Right ventricle myocardium inferior (tissue), 1 donor: ENCODE measurements at regions not wholly inside any gene's neighbourhood (a gene's known extent, or its start where the extent isn't known, plus 50 kb on each side); places are given as distances from the start of the nearest gene placed in this dataset.
"Not testable (repeated sequence)": the region's sequence is repeated elsewhere in the genome, so short reads cannot be mapped to it uniquely, and the experiment has no call there.

Experiments
- ATAC-seq: fragments of 200-7000 bp; cut with Tn5 transposase; one replicate; pipeline ENCODE4 v1.9.1; 2020; ENCODE audit warnings: mild to moderate bottlenecking, moderate library complexity
- DNase-seq: peaks from one replicate; pipeline ENCODE4 v3.0.0; 2021; ENCODE audit errors: missing footprints
- intact Hi-C: fragments of 100-400 bp; cut with DNase I; formaldehyde crosslinking; loops from one replicate; pipeline ENCODE4 v1.11.0; 2022
- donor health status: DM: no; HTN: yes; CAD: no; lungs with severe emphysema.

- no peak for DNase-seq
- ATAC-seq, result no peak
- intact Hi-C loops, result no loop called here
These were observed 602.9 kb upstream of the GHITM start for GRCh38 chr10:83536426-83536825.

GRCh38 chr10:83538047-83538446 is 601.3 kb upstream of the GHITM start:
- intact Hi-C loops, result no loop called here
- ATAC-seq (no peak), DNase-seq (no peak)

- intact Hi-C loops, result loop anchor here (5.0 kb wide), 1 partner anchor 142 kb away; no protein-coding TSS in a partner anchor
- DNase-seq, result peak; percentile 79
- peak; percentile 95 for ATAC-seq
These were observed 599.6 kb upstream of the GHITM start for GRCh38 chr10:83539528-83540308.

- DNase-seq (no peak), ATAC-seq (no peak)
- intact Hi-C loops, result loop anchor here (5.0 kb wide), 1 partner anchor 144 kb away; no protein-coding TSS in a partner anchor
These were observed 598.3 kb upstream of the GHITM start for GRCh38 chr10:83541046-83541445.

- ATAC-seq (peak; percentile 68), DNase-seq (no peak)
- intact Hi-C loops, result loop anchor here (5.0 kb wide), 1 partner anchor 146 kb away; no protein-coding TSS in a partner anchor
These were observed 596.4 kb upstream of the GHITM start for GRCh38 chr10:83542774-83543411.

GRCh38 chr10:83543691-83544462 is 595.4 kb upstream of the GHITM start:
- ATAC-seq, result no peak
- no peak for DNase-seq
- intact Hi-C loops, result loop anchor here (5.0 kb wide), 1 partner anchor 147 kb away; no protein-coding TSS in a partner anchor

GRCh38 chr10:83545901-83546391 is 593.4 kb upstream of the GHITM start:
- intact Hi-C loops, result no loop called here
- DNase-seq (peak; percentile 76), ATAC-seq (peak; percentile 82)

GRCh38 chr10:83551190-83551589 is 588.1 kb upstream of the GHITM start:
- intact Hi-C loops, DNase-seq, ATAC-seq: not testable (repeated sequence)

GRCh38 chr10:83553366-83553765 is 585.9 kb upstream of the GHITM start:
- ATAC-seq, result no peak
- intact Hi-C loops, result no loop called here
- no peak for DNase-seq

GRCh38 chr10:83555264-83555663 is 584.0 kb upstream of the GHITM start:
- ATAC-seq, result no peak
- no peak for DNase-seq
- intact Hi-C loops, result no loop called here

GRCh38 chr10:83562381-83562780 is 576.9 kb upstream of the GHITM start:
- ATAC-seq, result no peak
- DNase-seq, result no peak
- intact Hi-C loops, result no loop called here

- DNase-seq (no peak), ATAC-seq (no peak)
- intact Hi-C loops, result no loop called here
These were observed 574.3 kb upstream of the GHITM start for GRCh38 chr10:83564889-83565588.

- no peak for DNase-seq
- intact Hi-C loops, result no loop called here
- no peak for ATAC-seq
These were observed 567.3 kb upstream of the GHITM start for GRCh38 chr10:83572036-83572435.

- intact Hi-C loops, result no loop called here
- no peak for ATAC-seq
- no peak for DNase-seq
These were observed 564.5 kb upstream of the GHITM start for GRCh38 chr10:83574770-83575169.

- ATAC-seq (no peak), DNase-seq (no peak)
- intact Hi-C loops, result no loop called here
These were observed 561.9 kb upstream of the GHITM start for GRCh38 chr10:83577421-83577820.

- DNase-seq (no peak), ATAC-seq (no peak)
- intact Hi-C loops, result no loop called here
These were observed 558.8 kb upstream of the GHITM start for GRCh38 chr10:83580373-83581012.

- DNase-seq (no peak), ATAC-seq (no peak)
- intact Hi-C loops, result no loop called here
These were observed 556.8 kb upstream of the GHITM start for GRCh38 chr10:83582407-83583095.

GRCh38 chr10:83585686-83586085 is 553.6 kb upstream of the GHITM start:
- intact Hi-C loops, result no loop called here
- no peak for ATAC-seq

More at GRCh38 chr10:83585686-83586085, 553.6 kb upstream of the GHITM start:
- DNase-seq, result no peak
